B cell (primary cell): ENCODE measurements at regions not wholly inside any gene's neighbourhood (a gene's known extent, or its start where the extent isn't known, plus 50 kb on each side); places are given as distances from the start of the nearest gene placed in this dataset.

ENCODE experiments used
- ATAC-seq: fragments of 200-7000 bp; cut with Tn5 transposase; one replicate; pipeline ENCODE4 v1.10.0; 2021; ENCODE audit warnings: low read depth, mild to moderate bottlenecking, moderate number of reproducible peaks, moderate library complexity
- CTCF ChIA-PET: fragments of 350-600 bp; sonication (Branson Sonifier 250); formaldehyde crosslinking; loops from one replicate; lab custom pipeline; 2021; ENCODE audit warnings: antibody characterized with exemption, inconsistent platforms; lab: Charles Lee
- POLR2A ChIA-PET: fragments of 350-600 bp; sonication (Branson Sonifier 250); formaldehyde crosslinking; loops from one replicate; lab custom pipeline; 2021; ENCODE audit warnings: antibody characterized with exemption; lab: Charles Lee
- DNase-seq: peaks from one replicate; pipeline ENCODE4 v3.0.0; 2013
- H2AFZ ChIP-seq: 2 replicates; pipeline ENCODE4 v1.6.1; 2012; ENCODE audit warnings: mild to moderate bottlenecking, low read depth, low read length; ENCODE audit not compliant: insufficient read depth, poor library complexity, severe bottlenecking
- H3K27ac ChIP-seq, 2 donors: 1 replicate in 1 of 2; 2 replicates in 1 of 2; pipeline ENCODE4 v1.5.1; 2012 to 2013; ENCODE audit warnings: low read length in 2 of 2, mild to moderate bottlenecking in 2 of 2, moderate library complexity in 1 of 2
- H3K27me3 ChIP-seq, 4 experiments: fragments of 200-600 bp in 1 of 4; sonication (generic) in 1 of 4; replicated peaks in 1 of 4; 1 replicate in 2 of 4; 2 replicates in 2 of 4; pipeline versions ENCODE4 v1.6.1 to v1.7.0; 2013 to 2016; ENCODE audit warnings: low read length in 3 of 4, mild to moderate bottlenecking in 2 of 4, mixed read lengths in 1 of 4, moderate library complexity in 1 of 4; ENCODE audit not compliant: insufficient read depth in 4 of 4, control insufficient read depth in 3 of 4; ENCODE audit errors: control extremely low read depth in 1 of 4
- H3K36me3 ChIP-seq, 2 experiments: replicated peaks in 1 of 2; 1 replicate in 1 of 2; 2 replicates in 1 of 2; pipeline versions ENCODE4 v1.6.1 to v1.7.1; 2013; ENCODE audit warnings: low read length in 1 of 2; ENCODE audit not compliant: insufficient read depth in 2 of 2, control insufficient read depth in 1 of 2; ENCODE audit errors: control extremely low read depth in 1 of 2, extremely low read depth in 1 of 2
- H3K4me1 ChIP-seq, 2 donors: fragments of 200-600 bp in 1 of 2; sonication (generic) in 1 of 2; 1 replicate in 1 of 2; 2 replicates in 1 of 2; pipeline versions ENCODE4 v1.5.1 to v1.6.1; 2013 to 2017; ENCODE audit warnings: low read length in 2 of 2; ENCODE audit not compliant: control insufficient read depth in 2 of 2, insufficient read depth in 2 of 2
- H3K4me2 ChIP-seq: replicated peaks from 2 replicates; pipeline ENCODE3; 2012; ENCODE audit warnings: mild to moderate bottlenecking, low read depth, low read length; ENCODE audit not compliant: poor library complexity, severe bottlenecking
- H3K4me3 ChIP-seq, 5 experiments: fragments of 200-600 bp in 1 of 5; sonication (generic) in 1 of 5; 1 replicate in 3 of 5; 2 replicates in 2 of 5; pipeline versions ENCODE4 v1.5.1 to v1.7.0; 2011 to 2016; ENCODE audit warnings: low read length in 4 of 5, mild to moderate bottlenecking in 4 of 5, low read depth in 2 of 5, control low read depth in 1 of 5, moderate library complexity in 1 of 5; ENCODE audit not compliant: insufficient read depth in 1 of 5; ENCODE audit errors: control extremely low read depth in 1 of 5, extremely low read depth in 1 of 5
- H3K79me2 ChIP-seq: fragments of 200-600 bp; sonication (generic); one replicate; pipeline ENCODE4 v1.6.0; 2016; ENCODE audit warnings: low read length; ENCODE audit not compliant: control insufficient read depth, insufficient read depth
- H3K9ac ChIP-seq: fragments of 200-600 bp; sonication (generic); 2 replicates; pipeline ENCODE4 v1.6.1; 2017; ENCODE audit warnings: mild to moderate bottlenecking, low read length, moderate library complexity
- H3K9me3 ChIP-seq, 3 donors: one replicate each; pipeline versions ENCODE4 v1.6.1 to v1.7.1; 2013; ENCODE audit warnings: low read length in 2 of 3; ENCODE audit not compliant: control insufficient read depth in 2 of 3, insufficient read depth in 1 of 3; ENCODE audit errors: control extremely low read depth in 1 of 3
- H4K20me1 ChIP-seq: 2 replicates; pipeline ENCODE4 v1.6.0; 2012; ENCODE audit warnings: mild to moderate bottlenecking, low read length; ENCODE audit not compliant: insufficient read depth, control insufficient read depth, poor library complexity, severe bottlenecking
- H3K27ac Mint-ChIP-seq: one replicate; pipeline ENCODE4 v1.8.0; 2021; ENCODE audit warnings: mixed read lengths
- H3K27me3 Mint-ChIP-seq: one replicate; pipeline ENCODE4 v1.8.0; 2021; ENCODE audit warnings: mixed read lengths
- H3K4me1 Mint-ChIP-seq: one replicate; pipeline ENCODE4 v1.8.0; 2021; ENCODE audit warnings: mixed read lengths
- H3K4me3 Mint-ChIP-seq: one replicate; pipeline ENCODE4 v1.8.0; 2021; ENCODE audit warnings: mixed read lengths
- H3K9me3 Mint-ChIP-seq: one replicate; pipeline ENCODE4 v1.8.0; 2022; ENCODE audit warnings: mixed read lengths; ENCODE audit not compliant: insufficient read depth
- EZH2 ChIP-seq: IDR thresholded peaks from 2 replicates; pipeline ENCODE4 v1.6.1; 2012; ENCODE audit warnings: borderline replicate concordance, low read depth, mild to moderate bottlenecking, moderate library complexity, low read length; ENCODE audit not compliant: insufficient read depth, poor library complexity, severe bottlenecking
- WGBS: methylation state at CpG from one replicate; pipeline ENCODE4 v1.1.5; 2013; ENCODE audit warnings: missing lambda C conversion rate; ENCODE audit not compliant: insufficient coverage; 5-methylcytosine and 5-hydroxymethylcytosine counted together
- intact Hi-C: fragments of 100-400 bp; cut with micrococcal nuclease; formaldehyde crosslinking; loops from one replicate; pipeline ENCODE4 v1.10.0; 2022
- TF ChIP-seq, protein P1 (sequence below): fragments of 200-600 bp; IDR thresholded peaks from one replicate; pipeline ENCODE4 v1.8.0; 2022; ENCODE audit warnings: antibody characterized with exemption, mild to moderate bottlenecking

DNA sequence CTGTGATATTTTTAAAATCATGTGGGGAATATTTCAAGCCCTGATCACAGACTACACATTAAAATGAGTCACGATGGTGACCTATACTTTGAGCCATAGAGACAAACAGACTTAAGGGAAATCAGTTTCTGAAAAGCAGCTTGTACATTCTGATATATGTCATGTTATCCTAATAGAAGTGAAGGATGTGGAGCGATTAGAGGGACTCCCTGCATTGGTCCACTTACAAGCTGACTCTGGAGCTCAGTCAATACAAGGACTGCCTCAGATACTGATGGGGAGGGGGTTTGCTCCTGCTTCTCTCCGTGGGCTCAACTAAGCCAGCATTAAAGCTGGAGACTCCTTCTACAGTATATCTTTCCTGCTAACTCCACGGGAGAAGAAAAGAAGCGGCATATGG, 173.5 kb downstream of the ALG10B start:
- H3K27me3 ChIP-seq = no peaks in the 10 kb centered on the region
- H3K4me1 Mint-ChIP-seq = no peaks in the 10 kb centered on the region
- no peak overlapping the region for H3K27ac ChIP-seq
- no peaks in the 10 kb centered on the region for H3K9me3 Mint-ChIP-seq
- H3K27me3 Mint-ChIP-seq = no peaks in the 10 kb centered on the region
- no peaks in the 10 kb centered on the region for H3K4me1 ChIP-seq
- no peaks in the 10 kb centered on the region for H3K79me2 ChIP-seq
- H3K4me2 ChIP-seq = no peak overlapping the region
- H3K4me3 Mint-ChIP-seq = no peak overlapping the region
- no CpG with 5 or more reads among the region's 5 CpGs for WGBS
- no peaks in the 10 kb centered on the region for H3K36me3 ChIP-seq
- peaks cover 0 to 1% (median 0%) of the 10 kb centered on the region in 3 donors for H3K9me3 ChIP-seq
- no peak for TF ChIP-seq EZH2
- TF ChIP-seq, protein P1, sequence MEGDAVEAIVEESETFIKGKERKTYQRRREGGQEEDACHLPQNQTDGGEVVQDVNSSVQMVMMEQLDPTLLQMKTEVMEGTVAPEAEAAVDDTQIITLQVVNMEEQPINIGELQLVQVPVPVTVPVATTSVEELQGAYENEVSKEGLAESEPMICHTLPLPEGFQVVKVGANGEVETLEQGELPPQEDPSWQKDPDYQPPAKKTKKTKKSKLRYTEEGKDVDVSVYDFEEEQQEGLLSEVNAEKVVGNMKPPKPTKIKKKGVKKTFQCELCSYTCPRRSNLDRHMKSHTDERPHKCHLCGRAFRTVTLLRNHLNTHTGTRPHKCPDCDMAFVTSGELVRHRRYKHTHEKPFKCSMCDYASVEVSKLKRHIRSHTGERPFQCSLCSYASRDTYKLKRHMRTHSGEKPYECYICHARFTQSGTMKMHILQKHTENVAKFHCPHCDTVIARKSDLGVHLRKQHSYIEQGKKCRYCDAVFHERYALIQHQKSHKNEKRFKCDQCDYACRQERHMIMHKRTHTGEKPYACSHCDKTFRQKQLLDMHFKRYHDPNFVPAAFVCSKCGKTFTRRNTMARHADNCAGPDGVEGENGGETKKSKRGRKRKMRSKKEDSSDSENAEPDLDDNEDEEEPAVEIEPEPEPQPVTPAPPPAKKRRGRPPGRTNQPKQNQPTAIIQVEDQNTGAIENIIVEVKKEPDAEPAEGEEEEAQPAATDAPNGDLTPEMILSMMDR = no peak
- H3K9ac ChIP-seq = no peak overlapping the region
- no peak overlapping the region for H2AFZ ChIP-seq
- ChIA-PET POLR2A (no interaction called here), CTCF (interaction anchor here (0.6 kb wide), 1 partner anchor 79 kb away, joined by 3 read pairs; no protein-coding TSS in a partner anchor)
- H4K20me1 ChIP-seq = no peaks in the 10 kb centered on the region
- DNase-seq (no peak), ATAC-seq (no peak)
- H3K27ac Mint-ChIP-seq = no peak overlapping the region
- intact Hi-C loops = no loop called here
- H3K4me3 ChIP-seq = no peak overlapping the region

DNA sequence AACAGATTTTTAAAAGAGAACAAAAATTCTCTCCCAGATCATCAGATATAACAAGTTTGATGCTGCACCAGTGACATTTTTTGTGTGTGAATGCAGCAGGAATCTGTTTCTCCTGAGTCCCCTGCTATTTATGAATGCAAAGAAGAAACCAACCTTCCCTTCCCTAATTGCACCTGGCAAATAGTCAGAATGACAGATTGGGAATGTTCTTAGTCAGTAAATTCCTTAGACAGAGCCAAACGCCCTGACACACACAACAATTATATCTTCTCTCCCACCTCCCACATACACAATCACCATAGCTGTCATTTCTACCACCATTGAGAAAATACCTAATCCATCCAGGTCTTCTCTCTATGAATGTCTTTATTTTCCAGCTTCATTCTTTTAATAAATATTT, 174.4 kb downstream of the ALG10B start:
- Mint-ChIP-seq H3K4me3 (no peak overlapping the region), H3K9me3 (no peaks in the 10 kb centered on the region), H3K4me1 (no peaks in the 10 kb centered on the region), H3K27ac (no peak overlapping the region), H3K27me3 (no peaks in the 10 kb centered on the region)
- no peak overlapping the region for H3K4me3 ChIP-seq
- H3K27me3 ChIP-seq = no peaks in the 10 kb centered on the region
- intact Hi-C loops = no loop called here
- no peaks in the 10 kb centered on the region for H3K36me3 ChIP-seq
- H4K20me1 ChIP-seq = no peaks in the 10 kb centered on the region
- ChIA-PET CTCF (no interaction called here), POLR2A (no interaction called here)
- peaks cover 0 to 1% (median 0%) of the 10 kb centered on the region in 3 donors for H3K9me3 ChIP-seq
- H3K79me2 ChIP-seq = no peaks in the 10 kb centered on the region
- no peak overlapping the region for H3K4me2 ChIP-seq
- TF ChIP-seq, protein P1 = no peak
- no peak for TF ChIP-seq EZH2
- H3K4me1 ChIP-seq = no peaks in the 10 kb centered on the region
- DNase-seq (no peak), ATAC-seq (no peak)
- H2AFZ ChIP-seq = no peak overlapping the region
- H3K27ac ChIP-seq = no peak overlapping the region
- no peak overlapping the region for H3K9ac ChIP-seq
- no CpG with 5 or more reads among the region's 1 CpG for WGBS
